ENCODE measurements at regions not wholly inside any gene's neighbourhood (a gene's known extent, or its start where the extent isn't known, plus 50 kb on each side); places are given as distances from the start of the nearest gene placed in this dataset.

DNA sequence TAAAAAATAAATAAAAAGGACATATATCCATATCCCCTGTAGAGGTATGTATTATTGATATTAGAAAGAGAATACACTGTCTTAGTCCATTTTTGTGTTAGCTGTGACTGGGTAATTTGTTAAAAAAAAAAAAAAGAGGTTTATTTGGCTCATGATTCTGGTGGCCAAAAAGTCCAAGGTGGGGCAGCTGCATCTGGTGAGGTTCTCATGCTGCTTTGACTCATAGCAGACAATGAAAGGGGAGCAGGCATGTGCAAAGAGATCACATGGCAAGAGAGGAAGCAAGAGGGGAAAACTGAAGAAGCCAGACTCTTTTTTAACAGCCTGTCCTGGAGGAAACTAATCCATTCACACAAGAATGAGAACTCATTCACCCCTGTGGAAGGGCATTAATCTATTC, 101.6 kb upstream of the MAP4K3 start:
- DNase-seq = no peak

- DNase-seq = no peak
Observed at GRCh38 chr2:39540414-39540813, 103.3 kb upstream of the MAP4K3 start.

- no peak for DNase-seq
Observed at GRCh38 chr2:39541011-39541930, 104.2 kb upstream of the MAP4K3 start.

DNA sequence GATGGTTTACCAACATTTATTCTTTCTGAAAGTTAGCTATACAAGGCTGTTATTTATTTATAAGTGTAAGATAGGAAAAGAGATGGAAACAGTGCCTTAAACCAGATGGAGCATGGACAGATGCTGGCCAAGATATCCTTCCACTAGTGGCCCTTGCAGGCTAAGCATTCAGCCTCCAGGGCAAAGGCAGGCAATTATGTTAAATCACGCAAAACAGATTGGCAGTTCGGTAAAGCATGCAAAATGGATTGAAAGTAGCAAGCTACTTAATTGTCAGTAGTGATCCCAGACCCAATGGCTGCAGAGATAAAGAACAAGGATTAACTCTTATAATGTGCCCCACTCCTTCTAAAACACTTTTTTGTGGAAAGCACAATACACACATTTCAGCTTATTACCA, 105.4 kb upstream of the MAP4K3 start:
- no peak for DNase-seq

GRCh38 chr2:39545957-39546356, 108.9 kb upstream of the MAP4K3 start:
- no peak for DNase-seq

DNA sequence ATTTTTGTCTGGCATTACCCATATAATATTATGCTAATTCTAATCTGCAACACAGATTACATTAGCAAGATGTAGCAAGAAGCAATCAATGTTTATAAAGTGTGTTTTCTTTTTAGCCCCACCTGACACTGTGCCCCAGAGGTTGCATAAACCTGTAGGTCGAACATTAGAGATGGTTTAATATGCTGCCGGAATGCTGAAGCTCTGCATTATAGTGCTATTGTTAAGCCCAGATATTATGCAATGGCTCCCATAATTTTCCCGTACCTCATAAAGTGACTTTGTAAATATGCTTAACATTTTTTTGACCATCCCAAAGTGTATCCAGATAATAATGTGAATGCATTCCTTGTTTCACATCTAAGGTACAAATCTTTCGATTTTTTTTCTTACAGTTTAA, 109.3 kb upstream of the MAP4K3 start:
- DNase-seq = no peak

DNA sequence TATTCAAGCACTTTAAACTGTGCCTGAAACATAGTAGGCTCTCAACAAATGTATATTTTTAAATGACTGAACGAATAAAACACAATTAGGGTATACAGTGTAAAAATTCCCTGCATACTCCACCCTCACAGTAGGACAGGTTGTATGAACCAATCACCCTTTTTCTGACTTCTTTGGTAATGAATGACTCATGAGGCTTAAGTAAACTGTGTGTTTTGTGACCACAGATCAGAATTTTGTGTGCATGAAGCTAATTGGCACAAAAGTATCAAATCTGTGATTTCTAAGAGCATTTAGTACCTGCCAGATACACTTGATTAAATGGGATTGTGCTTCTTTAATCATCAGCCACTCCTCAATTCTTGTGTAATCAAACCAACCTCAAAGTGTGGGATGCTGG, 109.9 kb upstream of the MAP4K3 start:
- DNase-seq = no peak

GRCh38 chr2:39547811-39548719, 111.0 kb upstream of the MAP4K3 start:
- no peak for DNase-seq

GRCh38 chr2:39549000-39549399, 111.9 kb upstream of the MAP4K3 start:
- DNase-seq = no peak

DNA sequence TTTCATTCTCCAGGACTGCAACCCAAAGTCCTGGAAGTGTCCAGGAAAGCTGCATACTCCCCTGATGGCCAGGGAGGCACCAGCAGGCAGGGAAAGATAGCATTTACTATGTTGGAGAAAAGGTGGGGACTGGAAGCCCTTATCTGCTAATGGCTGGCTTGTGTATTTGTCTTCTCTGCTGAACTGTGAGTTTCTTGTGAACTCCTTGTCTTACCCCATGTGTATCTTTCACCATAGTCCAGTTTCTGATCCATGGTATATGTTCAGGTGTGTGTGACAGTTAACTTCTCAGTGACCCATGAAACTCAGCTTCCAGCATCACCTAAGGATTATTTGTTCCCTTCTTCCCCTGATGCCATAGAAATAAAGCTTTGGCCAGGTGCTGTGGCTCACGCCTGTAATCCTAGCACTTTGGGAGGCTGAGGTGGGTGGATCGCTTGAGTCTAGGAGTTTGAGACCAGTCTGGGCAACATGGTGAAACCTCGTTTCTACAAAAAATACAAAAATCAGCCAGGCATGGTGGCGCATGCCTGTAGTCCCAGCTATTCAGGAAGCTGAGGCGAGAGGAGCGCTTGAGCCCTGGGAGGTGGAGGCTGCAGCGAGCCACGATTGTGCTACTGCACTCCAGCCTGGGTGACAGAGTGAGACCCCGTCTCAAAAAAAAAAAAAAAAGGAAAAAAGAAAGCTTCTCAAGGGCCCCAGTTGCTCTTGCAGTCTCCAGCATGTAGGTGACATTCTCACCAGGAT, 112.8 kb upstream of the MAP4K3 start:
- no peak for DNase-seq

GRCh38 chr2:39550701-39551285, 113.7 kb upstream of the MAP4K3 start:
- no peak for DNase-seq

GRCh38 chr2:39558906-39559305, 106.8 kb upstream of the TMEM178A start:
- no peak for DNase-seq

DNA sequence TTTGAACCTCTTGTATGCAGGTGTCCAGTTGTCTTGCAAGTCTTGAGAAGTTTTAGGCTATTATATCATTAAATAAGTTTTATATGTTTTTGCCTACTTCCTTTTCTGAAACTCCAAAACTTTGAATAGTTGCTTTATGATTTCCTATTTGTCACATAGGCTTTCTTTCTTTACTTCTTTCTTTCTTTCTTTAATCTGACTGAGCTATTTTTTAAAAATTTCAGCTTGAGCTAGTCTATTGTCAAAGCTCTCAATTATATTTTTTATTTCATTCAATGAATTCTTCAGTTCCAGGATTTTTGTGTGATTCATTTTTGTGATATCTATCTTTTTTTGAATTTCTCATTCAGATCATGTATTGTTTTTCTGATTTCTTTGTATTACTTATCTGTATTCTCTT, 102.1 kb upstream of the TMEM178A start:
- no peak for DNase-seq

GRCh38 chr2:39567507-39567906, 98.2 kb upstream of the TMEM178A start:
- no peak for DNase-seq

DNA sequence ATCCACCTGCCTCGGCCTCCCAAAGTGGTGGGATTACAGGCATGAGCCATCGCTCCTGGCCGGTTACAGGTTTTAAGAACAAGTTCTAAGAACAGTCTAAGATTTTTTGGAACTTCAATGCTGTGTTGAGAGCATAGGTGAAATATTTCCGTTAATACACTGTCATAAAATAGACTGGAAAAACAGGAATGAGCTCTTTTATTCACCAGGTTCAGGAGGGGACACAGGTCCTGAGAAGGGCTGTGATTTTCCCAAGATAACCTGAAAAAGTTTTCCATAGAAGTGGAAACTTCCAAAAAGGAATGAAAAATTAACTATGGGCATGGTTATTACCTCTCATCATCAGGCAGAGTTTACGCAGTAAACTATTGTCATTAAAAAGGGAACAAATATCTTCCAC, 97.6 kb upstream of the TMEM178A start:
- no peak for DNase-seq

- DNase-seq = no peak
Observed at GRCh38 chr2:39568561-39569006, 97.1 kb upstream of the TMEM178A start.

- DNase-seq = no peak
Observed at GRCh38 chr2:39570130-39570555, 95.6 kb upstream of the TMEM178A start.

DNA sequence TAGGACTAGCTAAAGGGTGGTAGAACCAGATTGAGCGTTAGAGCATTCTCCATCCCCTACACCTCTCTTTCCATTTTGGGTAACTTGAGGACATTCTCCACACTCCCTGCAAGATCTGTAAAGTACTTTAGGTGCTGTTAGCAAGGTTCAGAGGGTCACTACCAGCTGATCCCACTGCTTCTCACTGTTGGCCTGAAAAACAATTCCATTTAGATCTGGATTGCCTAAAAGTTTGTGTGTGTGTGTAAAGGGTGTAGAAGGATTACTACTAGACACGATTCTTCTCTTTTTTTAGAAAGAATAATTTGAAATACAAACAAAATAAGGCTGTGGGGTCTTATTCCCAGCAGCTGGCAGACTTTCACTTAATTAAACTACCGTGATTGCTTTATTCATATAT, 95.1 kb upstream of the TMEM178A start:
- no peak for DNase-seq

- no peak for DNase-seq
Observed at GRCh38 chr2:39571111-39571731, 94.5 kb upstream of the TMEM178A start.

GRCh38 chr2:39573276-39573675, 92.4 kb upstream of the TMEM178A start:
- no peak for DNase-seq

- DNase-seq = no peak
Observed at GRCh38 chr2:39581866-39582265, 83.9 kb upstream of the TMEM178A start.

GRCh38 chr2:39583213-39583612, 82.5 kb upstream of the TMEM178A start:
- no peak for DNase-seq

Measured in stimulated activated naive CD4-positive, alpha-beta T cell treated with Interleukin-2 at 50 U/mL for 16 hours (primary cell).